ENCODE measurements at regions not wholly inside any gene's neighbourhood (a gene's known extent, or its start where the extent isn't known, plus 50 kb on each side); places are given as distances from the start of the nearest gene placed in this dataset.

GRCh38 chr13:110062777-110063442 is 244.0 kb downstream of the COL4A1 start:
- no peaks in the 10 kb centered on the region for H3K4me1 ChIP-seq
- no peak for TF ChIP-seq POLR2A (IDR thresholded peaks at IDR 0.05)
- no peak for TF ChIP-seq CTCF (IDR thresholded peaks at IDR 0.05)
- no peaks in the 10 kb centered on the region for H3K27me3 ChIP-seq
- H3K9me3 ChIP-seq: no peaks in the 10 kb centered on the region
- no peak overlapping the region for H3K4me3 ChIP-seq
- no peaks in the 10 kb centered on the region for H3K36me3 ChIP-seq
- no peak for DNase-seq
- H3K27ac ChIP-seq: no peak overlapping the region

GRCh38 chr13:110062077-110062776 is 244.7 kb downstream of the COL4A1 start:
- DNase-seq: no peak

GRCh38 chr13:110061270-110061669 is 245.7 kb downstream of the COL4A1 start:
- Histone ChIP-seq H3K27ac (no peak overlapping the region), H3K27me3 (no peaks in the 10 kb centered on the region), H3K36me3 (no peaks in the 10 kb centered on the region), H3K4me1 (no peaks in the 10 kb centered on the region), H3K4me3 (no peak overlapping the region), H3K9me3 (no peaks in the 10 kb centered on the region)
- no peak for DNase-seq
- no peak for TF ChIP-seq POLR2A (IDR thresholded peaks at IDR 0.05)
- no peak for TF ChIP-seq CTCF (IDR thresholded peaks at IDR 0.05)

More at GRCh38 chr13:110062077-110062776, 244.7 kb downstream of the COL4A1 start:
- no peaks in the 10 kb centered on the region for H3K27me3 ChIP-seq
- H3K36me3 ChIP-seq: no peaks in the 10 kb centered on the region
- H3K9me3 ChIP-seq: no peaks in the 10 kb centered on the region
- H3K4me1 ChIP-seq: no peaks in the 10 kb centered on the region
- TF ChIP-seq CTCF (IDR thresholded peaks at IDR 0.05) (no peak), POLR2A (IDR thresholded peaks at IDR 0.05) (no peak)
- H3K27ac ChIP-seq: no peak overlapping the region
- H3K4me3 ChIP-seq: no peak overlapping the region

- H3K4me1 ChIP-seq: no peaks in the 10 kb centered on the region
- H3K27me3 ChIP-seq: no peaks in the 10 kb centered on the region
- no peak for DNase-seq
- no peaks in the 10 kb centered on the region for H3K9me3 ChIP-seq
- no peak overlapping the region for H3K27ac ChIP-seq
- no peaks in the 10 kb centered on the region for H3K36me3 ChIP-seq
- H3K4me3 ChIP-seq: no peak overlapping the region
- TF ChIP-seq CTCF (IDR thresholded peaks at IDR 0.05): no peak
Observed at GRCh38 chr13:110057052-110057451, 249.9 kb downstream of the COL4A1 start.

- H3K27me3 ChIP-seq: no peaks in the 10 kb centered on the region
- no peak for DNase-seq
- H3K9me3 ChIP-seq: no peaks in the 10 kb centered on the region
- H3K27ac ChIP-seq: no peak overlapping the region
- H3K4me3 ChIP-seq: no peak overlapping the region
- H3K4me1 ChIP-seq: no peaks in the 10 kb centered on the region
- no peaks in the 10 kb centered on the region for H3K36me3 ChIP-seq
- TF ChIP-seq POLR2A (IDR thresholded peaks at IDR 0.05): no peak
- TF ChIP-seq CTCF (IDR thresholded peaks at IDR 0.05): no peak
Observed at GRCh38 chr13:110056640-110057039, 250.3 kb downstream of the COL4A1 start.
